ENCODE measurements at regions not wholly inside any gene's neighbourhood (a gene's known extent, or its start where the extent isn't known, plus 50 kb on each side); places are given as distances from the start of the nearest gene placed in this dataset.

DNA sequence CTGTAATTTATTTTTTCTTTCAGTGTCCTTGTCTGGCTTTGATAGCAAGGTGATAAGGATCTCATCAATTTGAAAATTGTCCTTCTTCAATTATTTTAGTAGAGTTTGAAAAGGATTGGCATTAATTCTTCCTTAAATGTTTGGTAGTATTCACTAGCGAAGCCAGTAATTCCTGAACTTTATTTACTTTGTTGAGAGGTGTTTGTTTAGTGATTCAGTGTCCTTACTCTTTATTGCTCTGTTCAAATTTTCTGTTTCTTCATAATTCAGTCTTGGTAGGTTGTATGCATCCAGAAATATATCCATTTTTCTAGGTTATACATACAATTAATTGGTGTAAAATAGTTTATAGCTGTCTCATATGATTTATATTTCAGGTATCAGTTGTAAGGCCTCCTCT lies 676.7 kb upstream of the POU3F3 start:
- TF ChIP-seq POLR2AphosphoS5 (IDR thresholded peaks at IDR 0.05) (no peak), POLR2A (IDR thresholded peaks at IDR 0.05) (no peak)
- TF ChIP-seq, protein P1, sequence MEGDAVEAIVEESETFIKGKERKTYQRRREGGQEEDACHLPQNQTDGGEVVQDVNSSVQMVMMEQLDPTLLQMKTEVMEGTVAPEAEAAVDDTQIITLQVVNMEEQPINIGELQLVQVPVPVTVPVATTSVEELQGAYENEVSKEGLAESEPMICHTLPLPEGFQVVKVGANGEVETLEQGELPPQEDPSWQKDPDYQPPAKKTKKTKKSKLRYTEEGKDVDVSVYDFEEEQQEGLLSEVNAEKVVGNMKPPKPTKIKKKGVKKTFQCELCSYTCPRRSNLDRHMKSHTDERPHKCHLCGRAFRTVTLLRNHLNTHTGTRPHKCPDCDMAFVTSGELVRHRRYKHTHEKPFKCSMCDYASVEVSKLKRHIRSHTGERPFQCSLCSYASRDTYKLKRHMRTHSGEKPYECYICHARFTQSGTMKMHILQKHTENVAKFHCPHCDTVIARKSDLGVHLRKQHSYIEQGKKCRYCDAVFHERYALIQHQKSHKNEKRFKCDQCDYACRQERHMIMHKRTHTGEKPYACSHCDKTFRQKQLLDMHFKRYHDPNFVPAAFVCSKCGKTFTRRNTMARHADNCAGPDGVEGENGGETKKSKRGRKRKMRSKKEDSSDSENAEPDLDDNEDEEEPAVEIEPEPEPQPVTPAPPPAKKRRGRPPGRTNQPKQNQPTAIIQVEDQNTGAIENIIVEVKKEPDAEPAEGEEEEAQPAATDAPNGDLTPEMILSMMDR (IDR thresholded peaks at IDR 0.05): no peak
